H9 (cell line): ENCODE measurements at regions not wholly inside any gene's neighbourhood (a gene's known extent, or its start where the extent isn't known, plus 50 kb on each side); places are given as distances from the start of the nearest gene placed in this dataset.

ENCODE experiments used
- DNase-seq: peaks from one replicate; pipeline ENCODE4 v3.0.0-alpha.2; 2017
- H2AFZ ChIP-seq: one replicate; pipeline ENCODE4 v1.6.1; 2013; ENCODE audit warnings: mild to moderate bottlenecking, low read length, control low read depth, moderate library complexity
- H2AK5ac ChIP-seq: 2 replicates; pipeline ENCODE4 v1.6.1; 2013; ENCODE audit warnings: low read length, control low read depth, mixed read lengths; ENCODE audit not compliant: insufficient read length
- H2BK120ac ChIP-seq: one replicate; pipeline ENCODE4 v1.6.1; 2013; ENCODE audit warnings: low read depth, mild to moderate bottlenecking, low read length, control low read depth, inconsistent platforms; ENCODE audit not compliant: poor library complexity, severe bottlenecking
- H2BK12ac ChIP-seq: 2 replicates; pipeline ENCODE4 v1.6.1; 2013; ENCODE audit warnings: low read length, control low read depth, mixed read lengths, low read depth; ENCODE audit not compliant: insufficient read length
- H2BK15ac ChIP-seq: 2 replicates; pipeline ENCODE4 v1.6.1; 2013; ENCODE audit warnings: low read depth, low read length, control low read depth
- H2BK20ac ChIP-seq: one replicate; pipeline ENCODE4 v1.6.1; 2013; ENCODE audit warnings: low read depth, mild to moderate bottlenecking, low read length, control low read depth, inconsistent platforms; ENCODE audit not compliant: poor library complexity, severe bottlenecking
- H2BK5ac ChIP-seq: 2 replicates; pipeline ENCODE4 v1.6.1; 2013; ENCODE audit warnings: low read length, control low read depth, mixed read lengths; ENCODE audit not compliant: insufficient read length
- H3K14ac ChIP-seq: 2 replicates; pipeline ENCODE4 v1.6.1; 2013; ENCODE audit warnings: low read length, control low read depth; ENCODE audit not compliant: insufficient read depth
- H3K18ac ChIP-seq: 2 replicates; pipeline ENCODE4 v1.6.1; 2013; ENCODE audit warnings: low read depth, mild to moderate bottlenecking, mixed read lengths, low read length, control low read depth; ENCODE audit not compliant: insufficient read length
- H3K23ac ChIP-seq: 2 replicates; pipeline ENCODE4 v1.6.1; 2013; ENCODE audit warnings: low read length, control low read depth, mixed read lengths, low read depth; ENCODE audit not compliant: insufficient read length
- H3K23me2 ChIP-seq: 2 replicates; pipeline ENCODE4 v1.6.1; 2013; ENCODE audit warnings: low read depth, mild to moderate bottlenecking, mixed read lengths, low read length, control low read depth; ENCODE audit not compliant: insufficient read length, poor library complexity, severe bottlenecking
- H3K27ac ChIP-seq: 2 replicates; pipeline ENCODE4 v1.5.1; 2013; ENCODE audit warnings: low read length, control low read depth, mixed read lengths, low read depth; ENCODE audit not compliant: insufficient read length
- H3K27me3 ChIP-seq: 2 replicates; pipeline ENCODE4 v1.6.1; 2013; ENCODE audit warnings: low read length, control low read depth, inconsistent platforms; ENCODE audit not compliant: insufficient read depth
- H3K4ac ChIP-seq: 2 replicates; pipeline ENCODE4 v1.6.1; 2013; ENCODE audit warnings: low read depth, mild to moderate bottlenecking, control low read depth, inconsistent platforms, low read length, moderate library complexity
- H3K4me1 ChIP-seq: 2 replicates; pipeline ENCODE4 v1.6.1; 2013; ENCODE audit warnings: low read length, control low read depth, inconsistent platforms; ENCODE audit not compliant: insufficient read depth
- H3K4me2 ChIP-seq: 2 replicates; pipeline ENCODE4 v1.6.1; 2013; ENCODE audit warnings: low read length, control low read depth, mixed read lengths; ENCODE audit not compliant: insufficient read length, insufficient read depth
- H3K56ac ChIP-seq: 2 replicates; pipeline ENCODE4 v1.6.1; 2013; ENCODE audit warnings: low read depth, mild to moderate bottlenecking, mixed read lengths, low read length, control low read depth; ENCODE audit not compliant: insufficient read length
- H3K79me1 ChIP-seq: 2 replicates; pipeline ENCODE4 v1.6.1; 2013; ENCODE audit warnings: low read depth, mild to moderate bottlenecking, moderate library complexity, low read length, control low read depth, inconsistent platforms; ENCODE audit not compliant: insufficient read depth, poor library complexity, severe bottlenecking
- H3K79me2 ChIP-seq: 2 replicates; pipeline ENCODE4 v1.6.1; 2013; ENCODE audit warnings: low read length, control low read depth, inconsistent platforms; ENCODE audit not compliant: insufficient read depth
- H3K9ac ChIP-seq: 2 replicates; pipeline ENCODE4 v1.6.1; 2013; ENCODE audit warnings: low read length, control low read depth, mixed read lengths; ENCODE audit not compliant: insufficient read length; ENCODE audit errors: extremely low read depth
- H3K9me3 ChIP-seq: one replicate; pipeline ENCODE4 v1.6.1; 2013; ENCODE audit warnings: low read depth, low read length, inconsistent platforms; ENCODE audit not compliant: control insufficient read depth
- H3T11ph ChIP-seq: one replicate; pipeline ENCODE4 v1.6.1; 2013; ENCODE audit warnings: mild to moderate bottlenecking, low read length, control low read depth, inconsistent platforms
- H4K20me1 ChIP-seq: one replicate; pipeline ENCODE4 v1.6.1; 2013; ENCODE audit not compliant: control insufficient read depth, insufficient read length, insufficient read depth
- H4K5ac ChIP-seq: 2 replicates; pipeline ENCODE4 v1.6.1; 2013; ENCODE audit warnings: low read depth, mild to moderate bottlenecking, mixed read lengths, low read length, control low read depth; ENCODE audit not compliant: insufficient read length
- H4K8ac ChIP-seq: replicated peaks from 2 replicates; pipeline ENCODE4 v1.6.1; 2013; ENCODE audit warnings: low read length, control low read depth, mixed read lengths, low read depth; ENCODE audit not compliant: insufficient read length
- H4K91ac ChIP-seq: 2 replicates; pipeline ENCODE4 v1.6.1; 2013; ENCODE audit warnings: low read depth, mild to moderate bottlenecking, moderate library complexity, mixed read lengths, low read length, control low read depth; ENCODE audit not compliant: insufficient read length
- H3K27ac Mint-ChIP-seq, 3 experiments: 2 replicates in 2 of 3; 3 replicates in 1 of 3; pipeline ENCODE4 v1.8.0; 2020 to 2021; ENCODE audit warnings: mixed read lengths in 3 of 3, mild to moderate bottlenecking in 1 of 3, moderate library complexity in 1 of 3
- H3K27me3 Mint-ChIP-seq: 2 replicates; pipeline ENCODE4 v1.8.0; 2021; ENCODE audit warnings: low read depth, mild to moderate bottlenecking, moderate library complexity, mixed read lengths
- H3K36me3 Mint-ChIP-seq, 3 experiments: 2 replicates in 2 of 3; 3 replicates in 1 of 3; pipeline ENCODE4 v1.8.0; 2020 to 2021; ENCODE audit warnings: low read depth in 3 of 3, mixed read lengths in 3 of 3; ENCODE audit not compliant: insufficient read depth in 1 of 3
- H3K4me1 Mint-ChIP-seq, 2 experiments: 2 replicates each; pipeline ENCODE4 v1.8.0; 2020; ENCODE audit warnings: mixed read lengths in 2 of 2
- H3K4me3 Mint-ChIP-seq, 2 experiments: 2 replicates in 1 of 2; 3 replicates in 1 of 2; pipeline ENCODE4 v1.8.0; 2020 to 2021; ENCODE audit warnings: mild to moderate bottlenecking in 2 of 2, mixed read lengths in 2 of 2, moderate library complexity in 1 of 2
- H3K9me3 Mint-ChIP-seq, 2 experiments: 2 replicates in 1 of 2; 3 replicates in 1 of 2; pipeline ENCODE4 v1.8.0; 2020; ENCODE audit warnings: mild to moderate bottlenecking in 2 of 2, mixed read lengths in 2 of 2, moderate library complexity in 1 of 2
- CTCF ChIP-seq: fragments of 200-600 bp; sonication (generic); conservative IDR thresholded peaks from 3 replicates; pipeline ENCODE4 v1.8.0; 2021; ENCODE audit warnings: antibody characterized with exemption, mild to moderate bottlenecking
- WGBS: extraction: QIAGEN DNeasy Blood & Tissue Kit; methylation state at CpG from one replicate; pipeline ENCODE4 v1.1.7; 2013; ENCODE audit warnings: missing lambda C conversion rate, low lambda C conversion rate, mixed read lengths; ENCODE audit not compliant: insufficient read length; ENCODE audit errors: extremely low coverage; 5-methylcytosine and 5-hydroxymethylcytosine counted together

DNA sequence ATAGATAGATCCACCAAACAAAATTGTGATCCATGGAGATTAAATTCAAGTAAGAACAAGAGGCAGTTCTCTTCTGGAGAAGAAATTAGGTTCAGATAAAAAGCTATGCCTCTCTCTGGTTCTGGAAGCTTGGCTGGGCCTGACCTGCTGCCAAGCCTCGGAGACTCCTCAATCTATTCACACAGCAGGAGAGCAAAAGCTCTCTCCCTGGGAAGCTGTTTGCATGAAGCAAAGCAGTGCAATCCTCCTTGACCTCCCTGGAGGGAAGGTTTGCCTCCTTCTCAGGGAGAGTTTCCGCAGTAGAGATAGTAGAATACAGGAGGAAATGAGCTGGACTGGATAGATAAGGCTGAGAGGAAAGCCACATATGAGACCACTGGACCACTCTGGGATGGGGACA is 78.1 kb upstream of the GNAO1 start:
- H3K79me2 ChIP-seq, result no peaks in the 10 kb centered on the region
- no peak overlapping the region for H3K4ac ChIP-seq
- no peak overlapping the region for H3K9ac ChIP-seq
- Mint-ChIP-seq H3K27me3 (peaks cover 4% of the 10 kb centered on the region; the same call in 1 of the 2 replicates), H3K27ac (no peak overlapping the region), H3K4me3 (peak overlapping the region in 1 of 2 experiments; percentile 17; a peak in 2 of 5 replicates), H3K9me3 (no peaks in the 10 kb centered on the region), H3K4me1 (peaks cover 40 to 59% of the 10 kb centered on the region in 2 experiments), H3K36me3 (no peaks in the 10 kb centered on the region; a peak in 1 of 7 replicates)
- no peaks in the 10 kb centered on the region for H4K20me1 ChIP-seq
- no peak overlapping the region for H4K8ac ChIP-seq
- no peak overlapping the region for H3K56ac ChIP-seq
- TF ChIP-seq CTCF, result no peak
- no peaks in the 10 kb centered on the region for H3K27me3 ChIP-seq
- no peak overlapping the region for H3K14ac ChIP-seq
- no peak overlapping the region for H2AFZ ChIP-seq
- H3K4me1 ChIP-seq, result peaks cover 8% of the 10 kb centered on the region; the same call in 1 of the 2 replicates
- H4K5ac ChIP-seq, result no peak overlapping the region
- no peak overlapping the region for H2AK5ac ChIP-seq
- no peaks in the 10 kb centered on the region for H3K9me3 ChIP-seq
- H3K23ac ChIP-seq, result no peak overlapping the region
- no CpG with 5 or more reads among the region's 2 CpGs for WGBS
- DNase-seq, result no peak
- H3T11ph ChIP-seq, result no peak overlapping the region
- H3K4me2 ChIP-seq, result no peak overlapping the region
- H2BK20ac ChIP-seq, result no peak overlapping the region
- no peak overlapping the region for H2BK120ac ChIP-seq
- H2BK12ac ChIP-seq, result no peak overlapping the region
- H3K27ac ChIP-seq, result no peak overlapping the region
- H4K91ac ChIP-seq, result no peak overlapping the region
- no peaks in the 10 kb centered on the region for H3K79me1 ChIP-seq
- H2BK5ac ChIP-seq, result no peak overlapping the region
- H3K18ac ChIP-seq, result no peak overlapping the region
- no peaks in the 10 kb centered on the region for H3K23me2 ChIP-seq
- H2BK15ac ChIP-seq, result no peak overlapping the region
